GDM1 (cell line): ENCODE measurements at regions not wholly inside any gene's neighbourhood (a gene's known extent, or its start where the extent isn't known, plus 50 kb on each side); places are given as distances from the start of the nearest gene placed in this dataset.

Experiments
- DNase-seq: peaks from one replicate; lab custom pipeline; 2025; lab: John Stamatoyannopoulos, UW

DNA sequence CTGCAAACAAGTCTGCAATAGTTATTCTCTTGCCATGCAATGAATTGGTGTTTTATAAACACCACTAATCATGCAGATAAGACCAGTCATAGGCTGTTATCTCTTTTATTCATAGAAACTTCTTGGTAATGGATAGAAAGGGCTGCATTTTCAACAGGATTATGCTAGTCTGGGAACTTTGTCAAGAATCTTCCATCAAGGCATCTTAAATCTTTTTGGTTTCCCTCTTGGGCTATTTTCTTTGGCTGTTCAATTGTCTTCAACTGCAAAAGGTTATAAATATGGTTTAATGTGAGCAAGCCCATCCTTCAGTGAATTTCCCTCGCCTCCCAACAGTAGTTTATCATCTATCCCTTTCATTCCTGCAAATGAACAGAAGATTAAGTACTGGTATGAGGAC lies 59.0 kb upstream of the MINAR1 start:
- no peak for DNase-seq

DNA sequence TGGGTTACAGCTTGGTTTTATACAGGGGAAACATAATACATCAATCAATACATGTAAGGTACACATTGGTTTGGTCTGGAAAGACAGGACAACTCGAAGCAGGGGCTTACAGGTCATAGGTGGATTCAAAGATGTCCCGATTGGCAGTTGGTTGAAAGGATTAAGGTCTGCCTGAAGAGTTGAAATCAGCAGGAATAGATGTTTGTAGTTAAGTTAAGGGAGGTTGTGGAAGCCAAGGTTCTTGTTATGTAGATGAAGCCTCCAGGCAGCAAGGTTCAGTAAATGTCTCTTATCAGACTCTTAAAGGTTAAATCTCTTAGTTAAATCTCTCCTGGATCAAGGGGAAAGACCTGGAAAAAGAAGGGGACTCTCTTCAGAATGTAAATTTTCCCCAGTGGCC lies 58.4 kb upstream of the MINAR1 start:
- no peak for DNase-seq

DNA sequence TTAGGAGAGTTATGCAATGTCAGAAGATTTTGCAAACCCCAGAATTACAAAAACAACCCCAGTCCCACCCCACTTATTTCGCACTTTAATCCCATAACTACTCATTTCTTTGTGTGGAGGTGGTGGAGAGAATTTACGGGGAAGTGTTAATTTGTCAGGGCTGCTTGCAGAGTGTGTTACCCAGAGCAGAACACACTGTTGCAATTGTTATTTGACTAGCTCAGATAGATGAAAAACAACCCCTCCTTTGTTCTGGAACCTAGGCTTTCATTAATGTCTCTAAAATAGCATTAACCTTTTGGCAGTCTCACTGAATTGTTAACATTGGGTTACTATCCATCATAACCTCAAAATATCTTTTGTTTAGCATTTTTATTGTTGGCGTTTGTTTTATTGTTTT lies 55.8 kb upstream of the MINAR1 start:
- DNase-seq: no peak

DNA sequence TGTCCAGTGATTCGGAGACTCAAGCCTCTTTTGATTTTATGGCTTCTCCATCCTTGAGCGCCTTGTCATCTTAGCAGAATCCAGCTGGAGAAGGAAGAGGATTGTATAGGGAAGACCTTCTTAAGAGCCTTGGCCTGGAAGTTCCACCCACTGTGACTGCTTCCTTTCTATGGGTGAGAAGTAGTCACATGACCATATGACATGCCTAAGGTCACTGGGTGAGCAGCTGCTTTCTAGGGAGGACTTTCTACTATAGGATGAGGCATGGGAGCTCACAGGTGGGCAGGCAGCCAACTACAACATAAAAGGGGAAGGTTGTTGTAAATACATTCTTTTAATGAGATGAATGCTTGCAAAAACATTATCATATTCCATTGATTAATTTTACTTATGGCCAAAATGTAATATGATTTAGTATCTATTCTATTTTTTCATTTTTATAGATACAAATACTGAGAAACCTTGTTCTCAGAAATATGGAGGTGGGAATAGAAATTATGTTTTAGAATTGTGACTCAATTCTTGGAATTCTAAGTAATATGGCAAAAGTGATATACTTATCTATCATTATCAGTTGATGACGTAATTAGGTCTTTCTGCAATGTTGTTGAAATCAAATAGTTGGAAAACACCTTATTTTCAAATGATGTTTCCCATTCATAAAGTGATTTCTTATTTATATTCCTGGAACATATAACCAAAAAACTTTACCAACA lies 53.6 kb upstream of the MINAR1 start:
- DNase-seq: no peak

DNA sequence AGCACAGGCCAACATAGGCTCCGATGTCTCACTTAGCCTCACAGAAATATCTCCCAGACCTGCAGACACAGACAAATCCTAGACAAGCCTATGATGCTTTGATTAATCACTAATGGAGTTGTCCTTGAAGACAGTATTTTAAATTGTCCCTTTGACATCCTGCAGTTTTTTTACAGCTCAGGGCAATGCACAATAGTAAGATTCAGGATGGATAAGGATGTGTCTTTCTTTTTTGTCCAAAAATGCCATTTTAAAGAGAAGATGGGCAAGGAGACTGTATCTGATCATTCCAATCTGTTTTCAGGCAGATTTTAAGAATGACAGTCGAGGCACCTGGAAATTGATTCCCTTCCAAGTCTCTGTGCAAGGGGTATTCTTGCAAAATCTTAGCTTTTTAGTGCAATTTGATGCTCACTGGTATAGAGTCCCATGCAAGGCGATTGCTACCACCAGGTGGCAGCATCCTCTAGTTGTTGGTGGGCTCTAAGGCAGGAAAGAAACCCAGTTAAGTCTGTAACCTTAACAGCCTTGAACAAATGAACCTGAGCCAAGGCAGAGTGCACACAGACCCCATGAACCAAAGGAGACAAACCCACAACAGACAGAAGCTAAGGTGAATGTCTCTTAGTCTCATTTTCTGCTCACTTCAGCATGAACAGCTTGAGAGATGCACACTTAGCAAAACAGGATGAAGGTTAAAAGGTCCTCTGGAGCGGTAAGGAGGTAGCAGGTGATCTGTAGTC lies 51.2 kb upstream of the MINAR1 start:
- peak; percentile 35 for DNase-seq

DNA sequence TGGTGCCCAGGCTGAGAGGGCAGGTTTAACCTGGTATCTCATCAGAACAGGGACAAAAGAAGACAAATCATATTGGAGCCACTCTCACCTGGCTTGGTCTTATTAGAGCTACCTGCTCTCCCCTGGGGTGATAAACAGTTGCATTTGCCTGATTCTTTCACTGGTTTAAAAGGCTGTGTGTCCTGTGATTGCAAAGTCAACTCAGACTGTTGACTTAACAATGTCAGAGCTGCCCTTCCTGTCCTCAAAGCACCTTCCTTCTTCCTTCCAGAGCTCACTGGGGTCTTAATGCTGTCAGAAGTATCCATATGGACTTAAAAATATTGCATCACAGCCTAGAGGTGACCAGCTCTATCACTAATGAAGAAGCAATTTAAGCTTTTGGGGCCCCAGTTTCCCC lies 50.5 kb upstream of the MINAR1 start:
- no peak for DNase-seq
